Tibial artery (tissue), 4 donors: ENCODE measurements at regions not wholly inside any gene's neighbourhood (a gene's known extent, or its start where the extent isn't known, plus 50 kb on each side); places are given as distances from the start of the nearest gene placed in this dataset.

Source experiments
- DNase-seq, 2 donors: peaks; one replicate each; pipeline ENCODE4 v3.0.0-alpha.2; 2019
- H3K27ac ChIP-seq, 2 donors: fragments of 200-600 bp; sonication (generic) in 1 of 2; 1 replicate in 1 of 2; 2 replicates in 1 of 2; pipeline ENCODE4 v1.5.1; 2018 to 2019; ENCODE audit warnings: mild to moderate bottlenecking in 1 of 2
- H3K27me3 ChIP-seq, 2 donors: fragments of 200-600 bp; sonication (generic) in 1 of 2; one replicate each; pipeline versions ENCODE4 v1.5.1 to v1.6.0; 2016 to 2019
- H3K36me3 ChIP-seq, 3 donors: fragments of 200-600 bp; sonication (generic) in 2 of 3; one replicate each; pipeline ENCODE4 v1.5.1; 2016 to 2019; ENCODE audit warnings: mild to moderate bottlenecking in 2 of 3
- H3K4me1 ChIP-seq, 4 donors: fragments of 200-600 bp; sonication (generic) in 2 of 4; 1 replicate in 3 of 4; 2 replicates in 1 of 4; pipeline ENCODE4 v1.5.1; 2016 to 2019
- H3K4me3 ChIP-seq, 2 donors: fragments of 200-600 bp; sonication (generic) in 1 of 2; 1 replicate in 1 of 2; 2 replicates in 1 of 2; pipeline ENCODE4 v1.5.1; 2018 to 2019; ENCODE audit warnings: mild to moderate bottlenecking in 2 of 2
- H3K9me3 ChIP-seq, 3 donors: fragments of 200-600 bp; sonication (generic) in 1 of 3; one replicate each; pipeline ENCODE4 v1.5.1; 2016 to 2019
- intact Hi-C: fragments of 100-400 bp; cut with DNase I; formaldehyde crosslinking; loops from one replicate; pipeline ENCODE4 v1.15.0; 2023; ENCODE audit warnings: low total_unique reads
- TF ChIP-seq, protein P1 (sequence below), 2 experiments: fragments of 200-600 bp in 1 of 2; fragments of 450-650 bp in 1 of 2; IDR thresholded peaks; one replicate each; pipeline ENCODE4 v1.5.1; 2017 to 2019; ENCODE audit warnings: antibody characterized with exemption in 2 of 2, mild to moderate bottlenecking in 1 of 2, moderate library complexity in 1 of 2

DNA sequence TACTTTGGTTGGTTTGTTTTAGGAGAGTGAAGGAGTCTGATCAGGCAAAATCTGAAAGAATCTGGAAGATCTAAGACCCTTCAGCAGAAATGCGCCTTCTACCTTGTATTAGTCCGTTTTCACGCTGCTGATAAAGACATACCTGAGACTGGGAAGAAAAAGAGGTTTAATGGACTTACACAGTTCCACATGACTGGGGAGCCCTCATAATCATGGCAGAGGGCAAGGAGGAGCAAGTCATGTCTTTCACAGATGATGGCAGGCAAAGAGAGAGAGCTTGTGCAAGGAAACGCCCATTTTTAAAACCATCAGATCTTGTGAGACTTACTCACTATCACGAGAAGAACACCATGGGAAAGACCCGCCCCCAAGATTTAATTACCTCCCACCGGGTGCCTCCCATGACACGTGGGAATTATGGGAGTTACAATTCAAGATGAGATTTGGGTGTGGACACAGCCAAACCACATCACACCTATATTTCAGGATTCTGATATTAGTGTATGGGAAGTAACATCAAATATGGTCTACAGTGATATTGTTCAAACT is 99.3 kb downstream of the GLUL start:
- no peaks in the 10 kb centered on the region for H3K9me3 ChIP-seq
- no peak overlapping the region for H3K4me3 ChIP-seq
- H3K27ac ChIP-seq: no peak overlapping the region
- intact Hi-C loops: no loop called here
- H3K36me3 ChIP-seq: no peaks in the 10 kb centered on the region
- no peak for DNase-seq
- TF ChIP-seq, protein P1, sequence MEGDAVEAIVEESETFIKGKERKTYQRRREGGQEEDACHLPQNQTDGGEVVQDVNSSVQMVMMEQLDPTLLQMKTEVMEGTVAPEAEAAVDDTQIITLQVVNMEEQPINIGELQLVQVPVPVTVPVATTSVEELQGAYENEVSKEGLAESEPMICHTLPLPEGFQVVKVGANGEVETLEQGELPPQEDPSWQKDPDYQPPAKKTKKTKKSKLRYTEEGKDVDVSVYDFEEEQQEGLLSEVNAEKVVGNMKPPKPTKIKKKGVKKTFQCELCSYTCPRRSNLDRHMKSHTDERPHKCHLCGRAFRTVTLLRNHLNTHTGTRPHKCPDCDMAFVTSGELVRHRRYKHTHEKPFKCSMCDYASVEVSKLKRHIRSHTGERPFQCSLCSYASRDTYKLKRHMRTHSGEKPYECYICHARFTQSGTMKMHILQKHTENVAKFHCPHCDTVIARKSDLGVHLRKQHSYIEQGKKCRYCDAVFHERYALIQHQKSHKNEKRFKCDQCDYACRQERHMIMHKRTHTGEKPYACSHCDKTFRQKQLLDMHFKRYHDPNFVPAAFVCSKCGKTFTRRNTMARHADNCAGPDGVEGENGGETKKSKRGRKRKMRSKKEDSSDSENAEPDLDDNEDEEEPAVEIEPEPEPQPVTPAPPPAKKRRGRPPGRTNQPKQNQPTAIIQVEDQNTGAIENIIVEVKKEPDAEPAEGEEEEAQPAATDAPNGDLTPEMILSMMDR (IDR thresholded peaks at IDR 0.05): no peak
- no peaks in the 10 kb centered on the region for H3K27me3 ChIP-seq
- H3K4me1 ChIP-seq: peaks cover 0 to 33% (median 10%) of the 10 kb centered on the region in 4 donors

GRCh38 chr1:182291584-182292192 is 99.9 kb downstream of the GLUL start:
- Histone ChIP-seq H3K4me1 (peaks cover 0 to 27% (median 9%) of the 10 kb centered on the region in 4 donors), H3K36me3 (no peaks in the 10 kb centered on the region), H3K27me3 (no peaks in the 10 kb centered on the region), H3K4me3 (no peak overlapping the region), H3K9me3 (no peaks in the 10 kb centered on the region), H3K27ac (no peak overlapping the region)
- DNase-seq: no peak
- intact Hi-C loops: no loop called here
- TF ChIP-seq, protein P1 (IDR thresholded peaks at IDR 0.05): no peak

DNA sequence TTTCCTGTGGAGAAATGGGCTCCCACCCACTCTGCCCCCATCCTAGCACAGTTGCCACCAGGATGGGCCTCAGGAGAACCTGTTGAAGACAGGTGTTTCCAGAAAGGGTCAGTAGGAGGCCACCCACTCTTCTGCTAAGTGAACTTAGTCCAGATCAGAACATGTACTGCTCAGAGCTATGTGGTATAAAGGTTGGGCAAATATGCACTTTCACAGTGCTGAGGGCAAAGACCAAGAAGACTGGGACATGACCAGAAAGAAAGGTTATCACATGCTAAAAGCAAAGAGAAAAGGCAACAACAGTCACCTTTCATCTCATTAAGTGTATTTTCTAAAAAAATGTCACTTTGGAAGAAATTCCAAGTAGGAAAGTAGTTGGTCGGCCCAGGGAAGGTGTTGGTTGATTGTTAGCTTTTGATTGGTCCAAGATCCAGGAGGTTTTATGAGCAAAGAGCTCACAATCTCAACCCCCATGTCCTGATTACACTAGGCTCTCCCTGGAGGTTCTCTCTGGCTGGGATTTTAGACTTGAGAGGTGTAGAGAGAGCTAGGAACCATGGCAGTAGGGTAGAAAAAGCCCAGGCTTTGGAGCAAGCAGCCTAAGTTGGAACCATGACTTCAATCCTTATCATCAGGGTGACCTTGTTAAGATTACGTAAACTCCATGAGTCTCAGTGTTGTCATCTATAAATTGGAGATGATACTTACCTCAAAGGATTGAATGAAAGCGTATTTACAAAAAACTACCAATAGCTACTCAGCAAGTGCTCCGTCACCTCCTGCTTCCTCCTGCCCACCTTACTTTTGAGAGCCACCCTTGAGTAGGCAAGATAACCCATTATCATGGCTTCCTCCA is 102.6 kb downstream of the GLUL start:
- intact Hi-C loops: no loop called here
- no peaks in the 10 kb centered on the region for H3K36me3 ChIP-seq
- no peaks in the 10 kb centered on the region for H3K9me3 ChIP-seq
- no peaks in the 10 kb centered on the region for H3K27me3 ChIP-seq
- TF ChIP-seq, protein P1 (IDR thresholded peaks at IDR 0.05): no peak
- H3K4me3 ChIP-seq: no peak overlapping the region
- H3K27ac ChIP-seq: peak overlapping the region in 1 of 2 donors; percentile 62
- DNase-seq: no peak
- H3K4me1 ChIP-seq: peaks cover 0 to 23% (median 9%) of the 10 kb centered on the region in 4 donors

- Histone ChIP-seq H3K4me1 (peaks cover 0 to 23% (median 9%) of the 10 kb centered on the region in 4 donors), H3K36me3 (no peaks in the 10 kb centered on the region), H3K27me3 (no peaks in the 10 kb centered on the region), H3K9me3 (no peaks in the 10 kb centered on the region), H3K4me3 (no peak overlapping the region), H3K27ac (no peak overlapping the region)
- DNase-seq: no peak
- intact Hi-C loops: no loop called here
- TF ChIP-seq, protein P1 (IDR thresholded peaks at IDR 0.05): no peak
These were observed 104.8 kb downstream of the GLUL start for GRCh38 chr1:182286761-182287160.

DNA sequence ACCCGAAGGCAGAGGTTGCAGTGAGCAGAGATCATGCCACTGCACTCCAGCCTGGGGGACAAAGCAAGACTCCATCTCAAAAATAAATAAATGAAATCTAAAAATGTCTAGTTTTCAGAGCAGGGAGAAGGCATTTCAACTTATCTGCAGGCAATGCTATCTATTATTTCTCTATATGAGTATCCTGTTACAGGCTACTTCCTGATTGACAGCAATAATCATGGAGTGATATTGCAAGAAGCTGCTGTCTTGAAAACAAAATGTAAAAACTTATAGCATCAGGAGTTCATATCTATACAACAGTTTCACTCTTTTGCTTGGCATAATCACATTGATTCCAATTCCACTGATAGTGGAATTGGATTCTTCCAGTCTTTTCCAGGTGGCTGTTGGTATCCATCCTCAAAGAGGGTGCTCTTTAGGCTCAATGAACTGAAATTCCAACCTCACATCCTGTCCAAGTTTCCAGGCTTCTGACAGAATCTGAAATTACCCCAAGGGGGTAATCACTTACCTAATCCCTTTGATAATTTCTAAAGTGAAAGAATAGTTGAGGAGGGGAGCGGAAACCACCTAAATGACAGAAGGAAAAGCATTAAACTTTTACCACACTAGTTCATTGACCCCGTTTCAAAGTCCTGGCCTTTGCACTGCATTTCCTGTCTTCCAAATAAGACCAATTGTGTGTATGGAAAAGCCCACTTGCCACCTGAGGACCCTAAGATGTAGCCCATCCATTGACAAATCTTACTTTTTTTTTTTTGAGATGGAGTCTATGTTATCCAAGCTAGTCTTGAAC is 107.6 kb downstream of the GLUL start:
- Histone ChIP-seq H3K4me1 (peaks cover 0 to 3% (median 0%) of the 10 kb centered on the region in 4 donors), H3K9me3 (no peaks in the 10 kb centered on the region), H3K36me3 (no peaks in the 10 kb centered on the region), H3K27me3 (no peaks in the 10 kb centered on the region), H3K27ac (no peak overlapping the region), H3K4me3 (no peak overlapping the region)
- intact Hi-C loops: no loop called here
- DNase-seq: no peak
- TF ChIP-seq, protein P1 (IDR thresholded peaks at IDR 0.05): no peak
